AG09319 (cell line): ENCODE measurements at regions not wholly inside any gene's neighbourhood (a gene's known extent, or its start where the extent isn't known, plus 50 kb on each side); places are given as distances from the start of the nearest gene placed in this dataset.

Source experiments
- DNase-seq: peaks from one replicate; pipeline ENCODE4 v3.0.0-alpha.2; 2010; ENCODE audit warnings: low read depth; ENCODE audit errors: extremely low read depth
- CTCF ChIP-seq: IDR thresholded peaks from 2 replicates; pipeline ENCODE4 v1.5.1; 2011; ENCODE audit warnings: low read depth, mild to moderate bottlenecking, inconsistent platforms, low read length, moderate library complexity

GRCh38 chr5:102554082-102554481, 55.3 kb upstream of the SLCO6A1 start:
- TF ChIP-seq CTCF: no peak
- DNase-seq: peak; percentile 7

- TF ChIP-seq CTCF: peak; percentile 7; the same call in 1 of the 2 replicates
- DNase-seq: no peak
These were observed 55.9 kb upstream of the SLCO6A1 start for GRCh38 chr5:102554728-102555127.

- no peak for DNase-seq
- TF ChIP-seq CTCF: peak; percentile 74
These were observed 63.3 kb upstream of the SLCO6A1 start for GRCh38 chr5:102561894-102562760.

- no peak for DNase-seq
- TF ChIP-seq CTCF: no peak
These were observed 71.9 kb upstream of the SLCO6A1 start for GRCh38 chr5:102570747-102571146.

GRCh38 chr5:102578362-102578761, 79.6 kb upstream of the SLCO6A1 start:
- no peak for TF ChIP-seq CTCF
- DNase-seq: no peak

GRCh38 chr5:102579379-102579778, 80.6 kb upstream of the SLCO6A1 start:
- no peak for TF ChIP-seq CTCF
- no peak for DNase-seq

- no peak for TF ChIP-seq CTCF
- DNase-seq: no peak
These were observed 82.2 kb upstream of the SLCO6A1 start for GRCh38 chr5:102581011-102581410.
